H9 (cell line): ENCODE measurements at regions not wholly inside any gene's neighbourhood (a gene's known extent, or its start where the extent isn't known, plus 50 kb on each side); places are given as distances from the start of the nearest gene placed in this dataset.

Experiments
- DNase-seq: peaks from one replicate; pipeline ENCODE4 v3.0.0-alpha.2; 2017
- H2AFZ ChIP-seq: one replicate; pipeline ENCODE4 v1.6.1; 2013; ENCODE audit warnings: mild to moderate bottlenecking, low read length, control low read depth, moderate library complexity
- H2AK5ac ChIP-seq: 2 replicates; pipeline ENCODE4 v1.6.1; 2013; ENCODE audit warnings: low read length, control low read depth, mixed read lengths; ENCODE audit not compliant: insufficient read length
- H2BK120ac ChIP-seq: one replicate; pipeline ENCODE4 v1.6.1; 2013; ENCODE audit warnings: low read depth, mild to moderate bottlenecking, low read length, control low read depth, inconsistent platforms; ENCODE audit not compliant: poor library complexity, severe bottlenecking
- H2BK12ac ChIP-seq: 2 replicates; pipeline ENCODE4 v1.6.1; 2013; ENCODE audit warnings: low read length, control low read depth, mixed read lengths, low read depth; ENCODE audit not compliant: insufficient read length
- H2BK15ac ChIP-seq: 2 replicates; pipeline ENCODE4 v1.6.1; 2013; ENCODE audit warnings: low read depth, low read length, control low read depth
- H2BK20ac ChIP-seq: one replicate; pipeline ENCODE4 v1.6.1; 2013; ENCODE audit warnings: low read depth, mild to moderate bottlenecking, low read length, control low read depth, inconsistent platforms; ENCODE audit not compliant: poor library complexity, severe bottlenecking
- H2BK5ac ChIP-seq: 2 replicates; pipeline ENCODE4 v1.6.1; 2013; ENCODE audit warnings: low read length, control low read depth, mixed read lengths; ENCODE audit not compliant: insufficient read length
- H3K14ac ChIP-seq: 2 replicates; pipeline ENCODE4 v1.6.1; 2013; ENCODE audit warnings: low read length, control low read depth; ENCODE audit not compliant: insufficient read depth
- H3K18ac ChIP-seq: 2 replicates; pipeline ENCODE4 v1.6.1; 2013; ENCODE audit warnings: low read depth, mild to moderate bottlenecking, mixed read lengths, low read length, control low read depth; ENCODE audit not compliant: insufficient read length
- H3K23ac ChIP-seq: 2 replicates; pipeline ENCODE4 v1.6.1; 2013; ENCODE audit warnings: low read length, control low read depth, mixed read lengths, low read depth; ENCODE audit not compliant: insufficient read length
- H3K23me2 ChIP-seq: 2 replicates; pipeline ENCODE4 v1.6.1; 2013; ENCODE audit warnings: low read depth, mild to moderate bottlenecking, mixed read lengths, low read length, control low read depth; ENCODE audit not compliant: insufficient read length, poor library complexity, severe bottlenecking
- H3K27ac ChIP-seq: 2 replicates; pipeline ENCODE4 v1.5.1; 2013; ENCODE audit warnings: low read length, control low read depth, mixed read lengths, low read depth; ENCODE audit not compliant: insufficient read length
- H3K27me3 ChIP-seq: 2 replicates; pipeline ENCODE4 v1.6.1; 2013; ENCODE audit warnings: low read length, control low read depth, inconsistent platforms; ENCODE audit not compliant: insufficient read depth
- H3K4ac ChIP-seq: 2 replicates; pipeline ENCODE4 v1.6.1; 2013; ENCODE audit warnings: low read depth, mild to moderate bottlenecking, control low read depth, inconsistent platforms, low read length, moderate library complexity
- H3K4me1 ChIP-seq: 2 replicates; pipeline ENCODE4 v1.6.1; 2013; ENCODE audit warnings: low read length, control low read depth, inconsistent platforms; ENCODE audit not compliant: insufficient read depth
- H3K4me2 ChIP-seq: 2 replicates; pipeline ENCODE4 v1.6.1; 2013; ENCODE audit warnings: low read length, control low read depth, mixed read lengths; ENCODE audit not compliant: insufficient read length, insufficient read depth
- H3K56ac ChIP-seq: 2 replicates; pipeline ENCODE4 v1.6.1; 2013; ENCODE audit warnings: low read depth, mild to moderate bottlenecking, mixed read lengths, low read length, control low read depth; ENCODE audit not compliant: insufficient read length
- H3K79me1 ChIP-seq: 2 replicates; pipeline ENCODE4 v1.6.1; 2013; ENCODE audit warnings: low read depth, mild to moderate bottlenecking, moderate library complexity, low read length, control low read depth, inconsistent platforms; ENCODE audit not compliant: insufficient read depth, poor library complexity, severe bottlenecking
- H3K79me2 ChIP-seq: 2 replicates; pipeline ENCODE4 v1.6.1; 2013; ENCODE audit warnings: low read length, control low read depth, inconsistent platforms; ENCODE audit not compliant: insufficient read depth
- H3K9ac ChIP-seq: 2 replicates; pipeline ENCODE4 v1.6.1; 2013; ENCODE audit warnings: low read length, control low read depth, mixed read lengths; ENCODE audit not compliant: insufficient read length; ENCODE audit errors: extremely low read depth
- H3K9me3 ChIP-seq: one replicate; pipeline ENCODE4 v1.6.1; 2013; ENCODE audit warnings: low read depth, low read length, inconsistent platforms; ENCODE audit not compliant: control insufficient read depth
- H3T11ph ChIP-seq: one replicate; pipeline ENCODE4 v1.6.1; 2013; ENCODE audit warnings: mild to moderate bottlenecking, low read length, control low read depth, inconsistent platforms
- H4K20me1 ChIP-seq: one replicate; pipeline ENCODE4 v1.6.1; 2013; ENCODE audit not compliant: control insufficient read depth, insufficient read length, insufficient read depth
- H4K5ac ChIP-seq: 2 replicates; pipeline ENCODE4 v1.6.1; 2013; ENCODE audit warnings: low read depth, mild to moderate bottlenecking, mixed read lengths, low read length, control low read depth; ENCODE audit not compliant: insufficient read length
- H4K8ac ChIP-seq: replicated peaks from 2 replicates; pipeline ENCODE4 v1.6.1; 2013; ENCODE audit warnings: low read length, control low read depth, mixed read lengths, low read depth; ENCODE audit not compliant: insufficient read length
- H4K91ac ChIP-seq: 2 replicates; pipeline ENCODE4 v1.6.1; 2013; ENCODE audit warnings: low read depth, mild to moderate bottlenecking, moderate library complexity, mixed read lengths, low read length, control low read depth; ENCODE audit not compliant: insufficient read length
- H3K27ac Mint-ChIP-seq, 3 experiments: 2 replicates in 2 of 3; 3 replicates in 1 of 3; pipeline ENCODE4 v1.8.0; 2020 to 2021; ENCODE audit warnings: mixed read lengths in 3 of 3, mild to moderate bottlenecking in 1 of 3, moderate library complexity in 1 of 3
- H3K27me3 Mint-ChIP-seq: 2 replicates; pipeline ENCODE4 v1.8.0; 2021; ENCODE audit warnings: low read depth, mild to moderate bottlenecking, moderate library complexity, mixed read lengths
- H3K36me3 Mint-ChIP-seq, 3 experiments: 2 replicates in 2 of 3; 3 replicates in 1 of 3; pipeline ENCODE4 v1.8.0; 2020 to 2021; ENCODE audit warnings: low read depth in 3 of 3, mixed read lengths in 3 of 3; ENCODE audit not compliant: insufficient read depth in 1 of 3
- H3K4me1 Mint-ChIP-seq, 2 experiments: 2 replicates each; pipeline ENCODE4 v1.8.0; 2020; ENCODE audit warnings: mixed read lengths in 2 of 2
- H3K4me3 Mint-ChIP-seq, 2 experiments: 2 replicates in 1 of 2; 3 replicates in 1 of 2; pipeline ENCODE4 v1.8.0; 2020 to 2021; ENCODE audit warnings: mild to moderate bottlenecking in 2 of 2, mixed read lengths in 2 of 2, moderate library complexity in 1 of 2
- H3K9me3 Mint-ChIP-seq, 2 experiments: 2 replicates in 1 of 2; 3 replicates in 1 of 2; pipeline ENCODE4 v1.8.0; 2020; ENCODE audit warnings: mild to moderate bottlenecking in 2 of 2, mixed read lengths in 2 of 2, moderate library complexity in 1 of 2
- WGBS: extraction: QIAGEN DNeasy Blood & Tissue Kit; methylation state at CpG from one replicate; pipeline ENCODE4 v1.1.7; 2013; ENCODE audit warnings: missing lambda C conversion rate, low lambda C conversion rate, mixed read lengths; ENCODE audit not compliant: insufficient read length; ENCODE audit errors: extremely low coverage; 5-methylcytosine and 5-hydroxymethylcytosine counted together
- TF ChIP-seq, protein P1 (sequence below): fragments of 200-600 bp; sonication (generic); conservative IDR thresholded peaks from 3 replicates; pipeline ENCODE4 v1.8.0; 2021; ENCODE audit warnings: antibody characterized with exemption, mild to moderate bottlenecking

DNA sequence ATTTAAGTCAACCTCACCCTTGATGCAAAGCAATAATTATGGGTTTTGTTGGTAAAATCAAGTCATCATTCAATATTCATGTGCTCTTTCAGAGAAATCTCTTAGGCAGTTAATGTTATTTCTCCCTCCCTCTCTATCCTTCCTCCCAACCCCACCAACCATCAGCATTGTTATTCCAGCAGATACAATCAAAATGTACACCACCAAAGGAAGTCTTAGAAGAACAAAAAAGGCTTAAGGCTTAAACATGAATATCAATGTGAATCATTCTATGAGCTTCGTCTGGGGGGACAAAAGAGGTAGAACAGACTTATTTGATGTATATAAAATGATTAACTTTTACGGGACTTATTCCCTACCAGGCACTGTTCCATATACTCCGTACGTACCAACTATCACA, 404.4 kb downstream of the ARHGEF28 start:
- peaks cover 5 to 9% of the 10 kb centered on the region in 2 experiments; a peak in 3 of 4 replicates for H3K4me1 Mint-ChIP-seq
- H2BK5ac ChIP-seq, result no peak overlapping the region
- H3K27ac ChIP-seq, result no peak overlapping the region
- H3K23ac ChIP-seq, result no peak overlapping the region
- no peak overlapping the region for H2AFZ ChIP-seq
- H2BK12ac ChIP-seq, result no peak overlapping the region
- H3K9me3 ChIP-seq, result no peaks in the 10 kb centered on the region
- no peak overlapping the region for H4K91ac ChIP-seq
- H4K5ac ChIP-seq, result no peak overlapping the region
- no peaks in the 10 kb centered on the region for H3K79me2 ChIP-seq
- H3K4me2 ChIP-seq, result no peak overlapping the region
- TF ChIP-seq, protein P1, sequence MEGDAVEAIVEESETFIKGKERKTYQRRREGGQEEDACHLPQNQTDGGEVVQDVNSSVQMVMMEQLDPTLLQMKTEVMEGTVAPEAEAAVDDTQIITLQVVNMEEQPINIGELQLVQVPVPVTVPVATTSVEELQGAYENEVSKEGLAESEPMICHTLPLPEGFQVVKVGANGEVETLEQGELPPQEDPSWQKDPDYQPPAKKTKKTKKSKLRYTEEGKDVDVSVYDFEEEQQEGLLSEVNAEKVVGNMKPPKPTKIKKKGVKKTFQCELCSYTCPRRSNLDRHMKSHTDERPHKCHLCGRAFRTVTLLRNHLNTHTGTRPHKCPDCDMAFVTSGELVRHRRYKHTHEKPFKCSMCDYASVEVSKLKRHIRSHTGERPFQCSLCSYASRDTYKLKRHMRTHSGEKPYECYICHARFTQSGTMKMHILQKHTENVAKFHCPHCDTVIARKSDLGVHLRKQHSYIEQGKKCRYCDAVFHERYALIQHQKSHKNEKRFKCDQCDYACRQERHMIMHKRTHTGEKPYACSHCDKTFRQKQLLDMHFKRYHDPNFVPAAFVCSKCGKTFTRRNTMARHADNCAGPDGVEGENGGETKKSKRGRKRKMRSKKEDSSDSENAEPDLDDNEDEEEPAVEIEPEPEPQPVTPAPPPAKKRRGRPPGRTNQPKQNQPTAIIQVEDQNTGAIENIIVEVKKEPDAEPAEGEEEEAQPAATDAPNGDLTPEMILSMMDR, result no peak
- H3K14ac ChIP-seq, result no peak overlapping the region
- no peak overlapping the region for H3T11ph ChIP-seq
- H3K4me1 ChIP-seq, result no peaks in the 10 kb centered on the region
- no peaks in the 10 kb centered on the region for H3K27me3 Mint-ChIP-seq
- H3K9ac ChIP-seq, result no peak overlapping the region
- no peaks in the 10 kb centered on the region for H3K27me3 ChIP-seq
- DNase-seq, result no peak
- H3K23me2 ChIP-seq, result no peaks in the 10 kb centered on the region
- no peaks in the 10 kb centered on the region for H4K20me1 ChIP-seq
- no peaks in the 10 kb centered on the region for H3K9me3 Mint-ChIP-seq
- no peak overlapping the region for H2BK120ac ChIP-seq
- H3K18ac ChIP-seq, result no peak overlapping the region
- H2BK15ac ChIP-seq, result no peak overlapping the region
- no peak overlapping the region for H4K8ac ChIP-seq
- H3K4ac ChIP-seq, result no peak overlapping the region
- H3K56ac ChIP-seq, result no peak overlapping the region
- H2AK5ac ChIP-seq, result no peak overlapping the region
- H3K79me1 ChIP-seq, result no peaks in the 10 kb centered on the region
- H3K36me3 Mint-ChIP-seq, result no peaks in the 10 kb centered on the region
- no CpG with 5 or more reads among the region's 4 CpGs for WGBS
- H2BK20ac ChIP-seq, result no peak overlapping the region
- H3K4me3 Mint-ChIP-seq, result no peak overlapping the region
- H3K27ac Mint-ChIP-seq, result no peak overlapping the region
